ENCODE measurements at regions not wholly inside any gene's neighbourhood (a gene's known extent, or its start where the extent isn't known, plus 50 kb on each side); places are given as distances from the start of the nearest gene placed in this dataset.

DNA sequence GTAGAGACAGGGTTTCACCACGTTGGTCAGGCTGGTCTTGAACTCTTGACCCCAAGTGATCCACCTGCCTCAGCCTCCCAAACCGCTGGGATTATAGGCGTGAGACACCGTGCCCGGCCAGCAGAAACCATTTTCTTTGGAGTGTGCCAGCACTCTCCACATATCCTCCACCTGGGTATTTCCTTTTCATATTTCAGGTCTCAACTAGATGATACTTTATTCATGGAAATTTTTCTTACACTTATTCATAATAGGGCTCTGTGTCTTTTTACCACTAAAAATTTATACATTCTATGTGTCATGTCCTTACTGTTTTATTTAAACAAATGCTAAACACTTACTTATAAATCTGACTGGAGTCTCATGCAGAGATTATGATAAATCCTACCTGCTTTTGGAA is 305.9 kb downstream of the PCDH20 start:
- FAIRE-seq = no peak
- Histone ChIP-seq H3K27me3 (ENCODE audit: control insufficient read depth, extremely low read depth, insufficient read depth, low read length) (no peaks in the 10 kb centered on the region), H3K9me3 (ENCODE audit: control insufficient read depth, low read depth, low read length) (peaks cover 2% of the 10 kb centered on the region), H3K27ac (ENCODE audit: control insufficient read depth, insufficient read depth, low read length) (no peak overlapping the region), H2AFZ (ENCODE audit: control insufficient read depth, low read length) (no peak overlapping the region), H3K9me1 (ENCODE audit: control insufficient read depth, extremely low read depth, insufficient read depth, low read length) (no peaks in the 10 kb centered on the region), H3K36me3 (ENCODE audit: control insufficient read depth in 2 of 2, extremely low read depth in 1 of 2, insufficient read depth in 2 of 2, low read length in 2 of 2) (no peaks in the 10 kb centered on the region), H3K79me2 (ENCODE audit: control insufficient read depth, insufficient read depth, low read length) (no peaks in the 10 kb centered on the region), H4K20me1 (ENCODE audit: control insufficient read depth, extremely low read depth, insufficient read depth, low read length) (no peaks in the 10 kb centered on the region), H3K4me3 (ENCODE audit: control insufficient read depth in 2 of 3, extremely low read depth in 1 of 3, insufficient read depth in 2 of 3, low read depth in 1 of 3, low read length in 3 of 3) (no peak overlapping the region), H3K4me2 (ENCODE audit: control insufficient read depth, extremely low read depth, insufficient read depth, low read depth, low read length) (no peak overlapping the region), H3K9ac (ENCODE audit: control insufficient read depth, extremely low read depth, insufficient read depth, low read length) (no peak overlapping the region), H3K4me1 (ENCODE audit: control insufficient read depth, extremely low read depth, insufficient read depth, low read length) (no peaks in the 10 kb centered on the region)
- dilution Hi-C loops (cut with MboI; ENCODE audit: extremely low pct_ligation_motif_present, low sequenced_read_pairs) = no loop called here
- no peak for TF ChIP-seq EZH2 (IDR thresholded peaks at IDR 0.05; ENCODE audit: low read length)
- TF ChIP-seq, protein P1, sequence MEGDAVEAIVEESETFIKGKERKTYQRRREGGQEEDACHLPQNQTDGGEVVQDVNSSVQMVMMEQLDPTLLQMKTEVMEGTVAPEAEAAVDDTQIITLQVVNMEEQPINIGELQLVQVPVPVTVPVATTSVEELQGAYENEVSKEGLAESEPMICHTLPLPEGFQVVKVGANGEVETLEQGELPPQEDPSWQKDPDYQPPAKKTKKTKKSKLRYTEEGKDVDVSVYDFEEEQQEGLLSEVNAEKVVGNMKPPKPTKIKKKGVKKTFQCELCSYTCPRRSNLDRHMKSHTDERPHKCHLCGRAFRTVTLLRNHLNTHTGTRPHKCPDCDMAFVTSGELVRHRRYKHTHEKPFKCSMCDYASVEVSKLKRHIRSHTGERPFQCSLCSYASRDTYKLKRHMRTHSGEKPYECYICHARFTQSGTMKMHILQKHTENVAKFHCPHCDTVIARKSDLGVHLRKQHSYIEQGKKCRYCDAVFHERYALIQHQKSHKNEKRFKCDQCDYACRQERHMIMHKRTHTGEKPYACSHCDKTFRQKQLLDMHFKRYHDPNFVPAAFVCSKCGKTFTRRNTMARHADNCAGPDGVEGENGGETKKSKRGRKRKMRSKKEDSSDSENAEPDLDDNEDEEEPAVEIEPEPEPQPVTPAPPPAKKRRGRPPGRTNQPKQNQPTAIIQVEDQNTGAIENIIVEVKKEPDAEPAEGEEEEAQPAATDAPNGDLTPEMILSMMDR (optimal IDR thresholded peaks at IDR 0.05 in 1 of 3, IDR thresholded peaks at IDR 0.05 in 1 of 3, conservative IDR thresholded peaks at IDR 0.05 in 1 of 3; ENCODE audit: extremely low read depth in 1 of 3, insufficient read depth in 2 of 3, low read length in 3 of 3) = no peak
- no peak for DNase-seq (ENCODE audit: low read depth, low spot score)

DNA sequence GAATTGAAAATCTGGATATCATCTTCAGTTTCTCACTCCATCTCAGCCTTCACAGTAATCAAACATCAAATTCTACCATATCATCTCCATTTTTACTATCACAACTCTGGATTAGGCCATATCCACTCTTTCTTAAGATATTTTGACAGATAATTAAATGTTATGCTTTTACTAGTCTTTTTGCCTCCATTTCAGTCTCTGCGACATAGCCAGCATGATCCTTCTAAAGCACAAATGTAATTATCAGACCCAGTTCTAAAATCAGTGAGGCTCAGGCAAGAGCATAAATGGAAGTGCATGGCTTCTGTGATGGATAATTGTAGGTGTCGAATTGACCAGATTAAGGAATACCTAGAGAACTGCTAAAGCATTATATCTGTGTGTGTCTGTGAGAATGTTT is 307.7 kb downstream of the PCDH20 start:
- dilution Hi-C loops (cut with MboI; ENCODE audit: extremely low pct_ligation_motif_present, low sequenced_read_pairs) = no loop called here
- no peaks in the 10 kb centered on the region for H4K20me1 ChIP-seq (ENCODE audit: control insufficient read depth, extremely low read depth, insufficient read depth, low read length)
- H3K4me3 ChIP-seq (ENCODE audit: control insufficient read depth in 2 of 3, extremely low read depth in 1 of 3, insufficient read depth in 2 of 3, low read depth in 1 of 3, low read length in 3 of 3) = no peak overlapping the region
- no peak for FAIRE-seq
- H3K79me2 ChIP-seq (ENCODE audit: control insufficient read depth, insufficient read depth, low read length) = no peaks in the 10 kb centered on the region
- H2AFZ ChIP-seq (ENCODE audit: control insufficient read depth, low read length) = no peak overlapping the region
- H3K9me1 ChIP-seq (ENCODE audit: control insufficient read depth, extremely low read depth, insufficient read depth, low read length) = no peaks in the 10 kb centered on the region
- TF ChIP-seq, protein P1 (optimal IDR thresholded peaks at IDR 0.05 in 1 of 3, IDR thresholded peaks at IDR 0.05 in 1 of 3, conservative IDR thresholded peaks at IDR 0.05 in 1 of 3; ENCODE audit: extremely low read depth in 1 of 3, insufficient read depth in 2 of 3, low read length in 3 of 3) = no peak
- TF ChIP-seq EZH2 (IDR thresholded peaks at IDR 0.05; ENCODE audit: low read length) = no peak
- no peaks in the 10 kb centered on the region for H3K36me3 ChIP-seq (ENCODE audit: control insufficient read depth in 2 of 2, extremely low read depth in 1 of 2, insufficient read depth in 2 of 2, low read length in 2 of 2)
- no peaks in the 10 kb centered on the region for H3K27me3 ChIP-seq (ENCODE audit: control insufficient read depth, extremely low read depth, insufficient read depth, low read length)
- no peaks in the 10 kb centered on the region for H3K4me1 ChIP-seq (ENCODE audit: control insufficient read depth, extremely low read depth, insufficient read depth, low read length)
- no peak for DNase-seq (ENCODE audit: low read depth, low spot score)
- no peaks in the 10 kb centered on the region for H3K9me3 ChIP-seq (ENCODE audit: control insufficient read depth, low read depth, low read length)
- no peak overlapping the region for H3K4me2 ChIP-seq (ENCODE audit: control insufficient read depth, extremely low read depth, insufficient read depth, low read depth, low read length)
- no peak overlapping the region for H3K9ac ChIP-seq (ENCODE audit: control insufficient read depth, extremely low read depth, insufficient read depth, low read length)
- no peak overlapping the region for H3K27ac ChIP-seq (ENCODE audit: control insufficient read depth, insufficient read depth, low read length)
